GM19324 (cell line): ENCODE measurements at regions not wholly inside any gene's neighbourhood (a gene's known extent, or its start where the extent isn't known, plus 50 kb on each side); places are given as distances from the start of the nearest gene placed in this dataset.

Source experiments
- ATAC-seq: cut with Tn5 transposase; IDR thresholded peaks from one replicate; pipeline ENCODE4 v1.9.1; 2021; ENCODE audit warnings: mild to moderate bottlenecking, moderate library complexity; ENCODE audit not compliant: unreplicated experiment, low FRiP score

GRCh38 chr9:29798599-29798998, 2225.3 kb upstream of the C9orf72 start:
- no peak for ATAC-seq

GRCh38 chr9:29799227-29799626, 2225.9 kb upstream of the C9orf72 start:
- ATAC-seq: no peak

DNA sequence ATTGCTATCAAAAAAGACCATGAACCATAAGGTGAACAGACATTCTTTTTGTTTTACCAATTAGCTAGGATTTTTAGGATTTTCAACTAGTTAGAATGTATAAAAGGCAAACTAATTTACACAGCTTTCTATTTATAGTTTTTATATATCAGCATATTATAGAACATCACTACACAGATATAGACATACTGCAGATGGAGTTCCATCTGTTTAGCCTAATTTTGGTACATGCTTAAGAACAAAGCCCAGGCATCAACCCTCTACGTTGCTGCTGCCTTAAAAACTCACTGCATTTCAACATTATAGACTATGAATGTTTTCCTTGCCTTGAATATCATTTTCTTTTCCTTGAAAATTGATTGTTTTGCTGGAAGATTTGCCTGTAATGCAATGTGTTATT, 2227.5 kb upstream of the C9orf72 start:
- ATAC-seq: no peak

DNA sequence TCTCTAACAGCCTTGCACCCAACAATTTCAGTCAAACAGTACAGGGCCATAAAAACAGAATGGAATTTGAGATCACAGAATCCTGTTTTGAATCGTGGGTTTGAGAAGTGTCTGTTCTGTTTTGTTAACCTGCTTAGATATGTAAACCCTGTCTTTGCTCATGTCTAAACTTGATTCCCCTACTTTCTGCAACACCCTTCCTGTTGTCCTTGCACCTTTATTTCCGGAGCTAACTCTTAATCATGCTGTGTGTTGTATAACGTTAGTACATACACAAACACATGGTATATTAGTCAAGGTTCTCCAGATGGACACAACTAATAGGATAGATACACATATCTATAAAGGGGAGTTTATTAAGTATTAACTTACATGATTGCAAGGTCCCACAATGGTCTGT, 2229.2 kb upstream of the C9orf72 start:
- no peak for ATAC-seq

- ATAC-seq: no peak
These were observed 2233.8 kb upstream of the C9orf72 start for GRCh38 chr9:29806937-29807618.

DNA sequence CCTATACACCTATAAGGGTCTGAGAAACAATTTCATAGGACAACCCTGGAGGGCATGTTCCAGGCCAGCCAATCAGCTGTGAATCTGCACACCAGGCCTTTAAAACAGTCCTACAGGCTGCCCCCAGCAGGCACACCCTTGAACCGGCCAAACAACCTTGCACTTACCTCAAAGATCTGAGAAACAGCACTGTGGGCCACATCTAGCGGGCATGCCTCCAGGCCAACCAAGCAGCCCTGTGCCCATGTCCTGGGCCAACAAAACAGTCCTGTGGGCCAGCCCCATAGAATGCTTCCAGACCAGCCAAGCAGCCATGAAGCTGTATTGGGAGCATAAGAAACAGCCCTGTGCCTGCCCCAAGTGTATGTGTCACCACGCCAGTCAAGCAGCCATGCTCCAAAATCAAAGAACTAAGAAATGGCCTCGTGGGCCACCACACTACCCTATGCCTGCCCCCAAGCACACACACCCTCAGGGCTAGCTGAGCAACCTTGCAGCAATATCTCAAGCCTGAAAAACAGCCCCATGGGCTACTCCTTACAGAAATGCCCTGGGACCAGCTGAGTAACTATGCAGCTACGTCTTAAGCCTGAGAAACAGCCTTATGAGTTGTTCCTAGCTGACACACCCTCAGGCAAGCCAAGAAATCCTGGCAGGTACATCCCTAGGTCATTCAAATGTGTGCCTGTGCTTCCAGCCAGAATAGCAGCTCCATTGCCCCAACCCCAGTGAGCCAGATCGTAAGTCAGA, 2243.8 kb upstream of the C9orf72 start:
- ATAC-seq: no peak

- ATAC-seq: no peak
These were observed 2249.2 kb upstream of the C9orf72 start for GRCh38 chr9:29822458-29822857.

DNA sequence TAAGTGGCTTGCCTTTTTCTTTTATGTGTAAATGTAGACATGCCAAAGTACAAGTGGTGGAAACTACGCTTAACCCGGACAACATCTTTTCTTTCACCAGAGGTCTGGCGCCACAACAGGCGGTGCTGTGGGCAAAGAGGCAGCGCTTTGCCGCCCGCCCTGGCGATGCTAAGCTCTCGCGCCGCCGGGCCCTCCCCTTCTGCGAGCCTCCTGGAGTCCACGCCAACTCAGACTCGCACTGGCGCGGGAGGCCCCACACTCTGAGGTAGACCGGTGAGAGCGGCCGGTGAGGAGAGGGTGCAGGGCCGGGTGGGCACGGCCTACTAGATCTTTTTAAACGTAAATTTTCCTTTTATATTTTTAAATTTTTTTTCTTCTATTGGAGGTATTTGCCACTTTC, 2253.1 kb upstream of the C9orf72 start:
- ATAC-seq: no peak

DNA sequence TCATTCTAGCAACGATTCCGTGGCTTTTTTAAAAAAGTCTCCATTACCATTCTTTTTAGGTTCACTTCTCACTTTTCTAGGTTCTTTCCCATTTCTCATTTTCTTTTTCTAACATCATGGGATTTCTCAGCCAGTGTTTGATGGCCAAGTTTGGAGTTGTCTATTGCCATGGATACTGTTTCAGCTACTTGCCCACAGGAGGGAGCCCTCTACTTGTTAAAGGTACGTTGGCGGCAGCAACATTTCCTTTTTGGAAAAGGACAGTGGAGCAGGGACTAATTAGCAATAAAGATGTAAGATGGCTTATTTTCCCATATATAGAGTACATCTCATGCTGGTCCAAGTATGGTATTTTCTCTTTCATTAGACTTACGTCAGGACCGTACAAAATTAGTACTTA, 2257.5 kb upstream of the C9orf72 start:
- ATAC-seq: no peak

GRCh38 chr9:29838491-29839020, 2265.3 kb upstream of the C9orf72 start:
- no peak for ATAC-seq

- no peak for ATAC-seq
These were observed 2271.0 kb upstream of the C9orf72 start for GRCh38 chr9:29844251-29844650.

GRCh38 chr9:29850664-29851063, 2277.4 kb upstream of the C9orf72 start:
- ATAC-seq: no peak

DNA sequence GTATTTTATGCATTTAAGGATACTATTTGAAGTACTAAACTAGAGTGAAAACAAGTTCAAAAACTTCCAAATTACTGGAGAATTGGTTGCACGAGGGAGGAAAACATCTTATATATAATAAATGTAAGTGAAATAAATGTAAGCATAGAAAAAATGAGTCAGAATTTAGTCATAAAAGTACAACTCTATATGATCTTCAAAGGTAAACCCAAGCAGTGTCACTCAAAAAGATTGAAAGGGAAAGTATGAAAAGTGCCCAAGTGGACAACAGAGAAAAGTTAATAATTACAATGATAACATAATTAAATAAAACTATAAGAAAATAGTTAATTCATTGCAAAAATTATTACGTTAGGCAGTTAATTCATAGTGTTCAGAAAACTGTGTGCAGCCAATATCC, 2288.5 kb upstream of the C9orf72 start:
- ATAC-seq: no peak

DNA sequence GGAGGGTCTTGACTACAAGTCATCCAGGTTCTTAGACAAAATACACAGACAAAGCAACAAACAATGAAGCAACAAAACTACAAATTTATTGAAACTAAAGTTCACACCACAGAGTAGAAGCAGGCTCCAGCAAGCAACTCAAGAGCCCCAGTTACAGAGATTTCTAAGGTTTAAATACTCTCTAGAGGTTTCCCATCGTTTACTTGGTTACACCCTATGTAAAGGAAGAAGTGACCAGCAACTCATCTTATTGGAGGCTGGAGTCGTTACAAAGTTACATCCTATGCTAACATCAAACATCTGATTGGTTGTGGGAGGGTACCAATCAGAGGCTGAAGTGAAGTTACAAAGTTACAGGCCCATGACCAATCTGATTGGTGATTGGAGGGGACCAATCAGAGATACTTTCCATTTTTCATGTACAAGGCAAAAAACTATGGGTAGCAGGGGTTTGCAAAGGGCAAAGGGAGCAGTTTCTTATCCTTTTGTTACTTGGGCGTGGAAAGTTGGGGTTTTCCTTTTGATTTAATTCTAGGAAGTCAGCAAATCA, 2292.6 kb upstream of the C9orf72 start:
- ATAC-seq: no peak

DNA sequence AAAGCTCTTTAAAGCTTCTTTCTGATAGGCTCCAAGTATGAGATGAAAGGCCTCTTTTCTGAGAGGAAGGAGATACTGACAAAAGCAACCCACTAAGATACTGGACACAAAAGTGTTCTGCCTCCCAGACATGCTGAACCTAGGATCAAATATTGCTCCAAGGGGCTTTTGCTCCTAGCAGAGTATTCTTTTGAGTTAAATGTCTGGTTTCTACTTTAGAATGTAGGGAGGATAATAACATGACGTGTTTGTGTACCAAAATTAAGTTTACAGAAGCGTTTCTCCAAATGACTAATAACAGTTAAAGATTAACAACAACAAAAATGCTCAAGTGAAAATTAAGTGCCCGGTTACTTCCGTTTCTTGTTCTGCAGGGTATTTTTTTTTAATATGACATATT, 2293.3 kb upstream of the C9orf72 start:
- ATAC-seq: no peak

GRCh38 chr9:29873579-29873978, 2300.3 kb upstream of the C9orf72 start:
- ATAC-seq: no peak

DNA sequence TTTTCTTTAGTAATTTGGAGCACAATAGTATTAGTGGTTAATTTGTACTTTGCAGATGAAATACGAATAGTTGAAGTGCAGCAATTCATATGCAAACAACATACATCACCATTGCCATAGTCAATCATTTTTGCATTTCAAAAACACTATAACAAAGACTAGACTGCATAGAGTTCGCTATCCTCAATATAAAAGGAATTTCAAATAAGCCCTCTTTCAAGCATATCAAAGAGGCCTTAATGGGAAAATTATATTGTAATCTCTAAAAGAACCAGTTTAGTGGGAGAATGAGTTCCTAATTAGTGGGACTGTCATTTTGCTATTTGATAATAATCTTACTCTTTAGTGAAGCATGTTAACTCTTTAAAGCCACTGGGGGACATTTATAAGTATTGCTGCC, 2302.3 kb upstream of the C9orf72 start:
- ATAC-seq: no peak

GRCh38 chr9:29882767-29883166, 2309.5 kb upstream of the C9orf72 start:
- no peak for ATAC-seq

DNA sequence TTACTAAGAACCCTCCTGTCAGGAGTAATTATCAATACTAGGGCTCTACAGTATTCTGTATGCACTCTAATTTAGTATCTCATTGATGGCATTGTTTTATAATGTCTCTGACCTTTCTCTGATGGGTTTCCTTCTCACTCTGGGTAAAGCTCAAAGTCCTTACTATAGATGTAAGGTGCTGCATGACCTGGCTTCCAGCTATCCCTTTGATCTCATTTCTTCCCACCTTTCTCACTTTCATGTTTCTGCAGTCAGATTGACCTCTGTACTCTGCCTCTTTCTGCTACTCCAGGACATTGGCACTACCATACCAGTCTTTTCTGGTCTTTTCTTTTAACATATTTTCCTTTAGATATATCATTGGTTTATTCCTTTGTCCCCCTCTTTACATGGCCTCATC, 2332.8 kb upstream of the C9orf72 start:
- ATAC-seq: no peak

DNA sequence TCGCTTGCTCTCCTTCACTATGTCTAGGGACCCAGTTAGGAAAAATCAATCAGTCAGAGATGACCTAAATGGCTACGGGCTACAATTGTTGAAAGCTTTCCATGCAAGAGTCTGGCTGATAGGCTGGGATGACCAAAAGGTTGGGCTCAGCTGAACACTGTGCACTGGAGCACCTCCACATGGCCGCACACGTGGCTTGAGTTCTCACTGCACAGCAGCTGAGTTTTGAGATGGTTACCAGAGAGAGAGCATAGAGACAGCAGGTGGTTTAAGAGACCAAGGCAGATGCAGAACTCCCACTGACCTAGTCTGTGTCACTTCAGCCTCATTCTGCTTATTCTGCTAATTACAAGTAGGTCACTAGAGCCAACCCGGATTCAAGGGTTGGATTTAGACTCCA, 2354.8 kb upstream of the C9orf72 start:
- ATAC-seq: no peak

DNA sequence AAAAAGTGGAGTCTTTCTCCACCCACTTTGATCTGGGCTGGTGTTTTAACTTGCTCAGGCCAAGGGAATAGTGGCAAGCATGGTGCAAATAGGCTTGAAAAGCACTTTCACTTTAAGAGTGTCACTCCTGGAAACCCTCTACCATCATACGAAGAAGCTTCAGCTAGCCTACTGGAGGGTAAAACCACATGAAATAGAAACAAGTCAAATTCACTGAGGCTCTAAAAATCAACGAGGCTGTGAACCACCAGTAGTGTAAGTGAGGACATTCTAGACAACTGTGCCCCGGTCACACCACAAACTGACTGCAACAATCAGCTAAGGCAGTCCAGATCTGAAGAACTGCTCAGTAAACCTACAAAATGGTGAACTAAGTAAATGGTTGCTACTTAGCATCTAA, 2366.3 kb upstream of the C9orf72 start:
- no peak for ATAC-seq

DNA sequence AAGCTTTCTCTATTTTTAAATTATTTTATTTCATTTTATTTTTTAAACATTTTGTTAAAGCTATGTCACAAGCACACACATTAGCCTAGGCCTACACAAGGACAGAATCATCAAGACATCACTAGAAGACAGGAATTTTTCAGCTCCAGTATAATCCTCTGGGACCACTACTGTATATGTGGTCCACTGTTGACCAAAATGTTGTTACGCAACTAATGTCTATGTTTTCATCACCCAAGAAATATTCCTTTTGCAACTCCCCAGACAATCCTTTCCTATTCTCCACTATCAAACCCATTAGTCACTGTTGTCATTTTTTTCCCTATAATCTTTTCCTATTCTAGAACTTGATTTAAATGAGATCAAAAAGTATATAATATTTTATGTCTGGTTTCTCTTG, 2371.7 kb upstream of the C9orf72 start:
- ATAC-seq: no peak
